GM12865 (cell line): ENCODE measurements at regions not wholly inside any gene's neighbourhood (a gene's known extent, or its start where the extent isn't known, plus 50 kb on each side); places are given as distances from the start of the nearest gene placed in this dataset.

Experiments used
- DNase-seq: peaks from one replicate; pipeline ENCODE4 v3.0.0; 2010; ENCODE audit warnings: low read depth
- H3K4me3 ChIP-seq: 2 replicates; pipeline ENCODE4 v1.5.1; 2011; ENCODE audit warnings: mild to moderate bottlenecking, low read depth, low read length, control low read depth
- CTCF ChIP-seq: IDR thresholded peaks from 2 replicates; pipeline ENCODE4 v1.5.1; 2011; ENCODE audit warnings: low read length, control low read depth, low read depth, inconsistent platforms; ENCODE audit not compliant: insufficient read depth; ENCODE audit errors: missing control alignments

GRCh38 chr3:36214460-36214859 lies 165.8 kb upstream of the STAC start:
- no peak for DNase-seq
- no peak for TF ChIP-seq CTCF
- no peak overlapping the region for H3K4me3 ChIP-seq

DNA sequence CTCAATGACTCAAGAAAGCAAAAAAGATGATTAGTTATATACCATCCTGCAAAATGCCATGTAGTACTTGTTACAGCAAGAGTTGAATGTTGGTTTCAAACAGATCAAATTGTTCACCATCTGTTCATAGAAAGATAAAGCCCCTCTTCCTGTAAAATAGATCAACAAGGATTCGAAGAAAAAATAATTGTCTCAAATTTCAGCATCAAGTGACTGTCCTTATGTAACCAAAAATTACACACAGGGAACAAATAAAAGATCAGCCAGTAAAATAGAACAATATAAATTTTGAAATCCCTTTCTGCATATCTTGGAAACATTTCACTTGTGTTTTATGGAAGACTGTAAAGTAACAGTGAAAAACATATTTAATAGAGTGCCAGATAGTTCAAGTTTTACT lies 165.1 kb upstream of the STAC start:
- no peak for TF ChIP-seq CTCF
- H3K4me3 ChIP-seq = no peak overlapping the region

GRCh38 chr3:36219398-36219797 lies 160.9 kb upstream of the STAC start:
- TF ChIP-seq CTCF = no peak
- DNase-seq = no peak
- no peak overlapping the region for H3K4me3 ChIP-seq

More for the DNA sequence above, 165.1 kb upstream of the STAC start:
- DNase-seq = no peak

GRCh38 chr3:36220173-36220572 lies 160.1 kb upstream of the STAC start:
- no peak for DNase-seq
- no peak for TF ChIP-seq CTCF
- H3K4me3 ChIP-seq = no peak overlapping the region

DNA sequence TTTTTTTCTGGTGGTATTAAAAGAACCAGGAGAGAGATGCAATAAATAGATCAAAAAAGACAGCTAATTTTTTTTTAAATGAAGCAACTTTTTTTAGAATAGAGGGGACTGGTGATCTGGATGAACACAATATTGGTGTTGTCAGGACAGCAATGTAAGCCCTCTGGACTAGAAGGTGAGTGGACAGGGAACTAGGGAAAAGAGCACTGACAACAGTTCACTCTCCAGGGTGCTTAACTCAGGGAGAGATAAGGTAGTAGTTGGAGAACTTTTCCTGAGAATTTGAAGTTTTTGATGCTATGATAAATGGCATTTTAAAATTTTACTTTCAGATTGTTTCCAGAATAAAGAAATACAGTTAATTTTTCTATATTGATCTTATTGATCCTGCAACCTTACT lies 158.3 kb upstream of the STAC start:
- no peak overlapping the region for H3K4me3 ChIP-seq
- no peak for TF ChIP-seq CTCF
- DNase-seq = no peak

- H3K4me3 ChIP-seq = no peak overlapping the region
- no peak for DNase-seq
- TF ChIP-seq CTCF = no peak
Measured at GRCh38 chr3:36227980-36228379, 152.3 kb upstream of the STAC start.

DNA sequence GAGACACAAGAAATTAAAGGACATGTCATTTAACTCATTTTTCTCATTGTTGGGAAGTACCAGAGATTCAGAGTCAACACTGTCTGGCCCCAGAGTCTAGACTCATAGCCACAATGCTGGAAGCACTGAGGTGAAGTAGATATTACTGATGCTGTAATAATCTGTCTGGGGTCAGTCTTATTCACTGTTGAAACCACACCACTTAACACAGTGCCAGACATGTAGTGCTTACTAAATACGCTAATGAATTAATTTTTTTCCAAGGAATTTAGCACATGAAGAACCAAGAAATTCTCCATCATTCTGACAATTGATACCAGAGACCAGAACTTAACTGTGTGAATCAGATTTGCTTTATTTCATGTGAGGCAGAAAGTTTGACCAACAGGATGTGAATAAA lies 150.8 kb upstream of the STAC start:
- TF ChIP-seq CTCF = no peak
- no peak overlapping the region for H3K4me3 ChIP-seq
- no peak for DNase-seq
